SIG-M5 treated with dmso at 0.1 percent for 504 hours (cell line): ENCODE measurements at regions not wholly inside any gene's neighbourhood (a gene's known extent, or its start where the extent isn't known, plus 50 kb on each side); places are given as distances from the start of the nearest gene placed in this dataset.

Source experiments
- DNase-seq: peaks from one replicate; lab custom pipeline; 2025; ENCODE audit not compliant: unreplicated experiment; lab: John Stamatoyannopoulos, UW

DNA sequence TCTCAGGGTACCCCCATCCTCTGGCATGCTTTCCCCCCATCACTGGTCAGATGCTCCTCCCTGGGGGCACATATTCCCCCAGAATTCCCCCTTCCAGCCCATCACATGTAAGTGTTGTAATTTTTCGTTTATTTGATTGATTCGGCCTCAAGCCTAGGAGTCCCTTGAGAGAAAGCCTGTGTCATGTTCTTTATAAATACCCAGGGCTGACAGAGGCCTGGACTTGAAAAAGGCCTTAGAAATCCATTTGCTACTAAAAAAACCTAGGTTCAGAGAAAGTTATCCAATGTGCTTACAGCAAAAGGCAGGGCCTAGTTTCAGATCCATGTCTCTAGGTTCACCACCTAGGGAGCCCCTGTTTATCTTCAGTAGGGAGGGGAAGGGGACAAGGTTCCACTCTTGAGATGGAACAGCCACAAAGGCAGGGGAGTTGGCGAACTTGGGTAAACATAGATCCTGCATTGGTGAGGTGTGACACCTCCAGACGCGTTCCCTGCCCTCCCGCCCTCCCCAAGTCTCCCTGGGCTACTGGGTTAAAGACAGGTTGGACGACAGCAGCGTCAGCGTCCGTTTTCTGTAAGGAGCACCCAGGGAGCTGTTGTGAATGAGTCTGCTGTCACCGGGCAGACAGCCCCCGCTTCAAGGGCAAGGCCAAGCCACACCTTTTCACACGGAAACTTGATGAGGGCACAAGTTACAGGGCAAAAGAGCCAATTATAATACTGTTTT lies 147.8 kb downstream of the EN1 start:
- DNase-seq, result no peak

DNA sequence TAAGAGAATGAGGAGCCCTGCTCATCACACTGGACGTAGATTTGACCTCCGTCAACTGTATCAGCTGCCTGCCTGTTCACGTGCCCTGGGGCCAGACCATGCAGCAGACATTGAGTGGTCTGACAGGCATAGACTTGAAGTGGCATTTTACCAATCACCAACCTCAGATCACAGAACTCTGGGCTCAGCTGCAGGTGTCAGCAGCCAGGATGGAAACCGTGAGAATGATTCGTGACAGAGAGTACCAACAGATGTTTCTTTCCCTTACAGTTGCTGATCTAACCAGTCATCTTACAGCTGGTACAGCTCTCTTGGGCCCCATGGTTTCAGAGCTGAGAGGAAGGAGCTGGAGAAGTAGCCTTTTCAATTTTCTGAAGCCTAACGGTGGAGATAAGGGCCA lies 148.9 kb downstream of the EN1 start:
- DNase-seq, result no peak

DNA sequence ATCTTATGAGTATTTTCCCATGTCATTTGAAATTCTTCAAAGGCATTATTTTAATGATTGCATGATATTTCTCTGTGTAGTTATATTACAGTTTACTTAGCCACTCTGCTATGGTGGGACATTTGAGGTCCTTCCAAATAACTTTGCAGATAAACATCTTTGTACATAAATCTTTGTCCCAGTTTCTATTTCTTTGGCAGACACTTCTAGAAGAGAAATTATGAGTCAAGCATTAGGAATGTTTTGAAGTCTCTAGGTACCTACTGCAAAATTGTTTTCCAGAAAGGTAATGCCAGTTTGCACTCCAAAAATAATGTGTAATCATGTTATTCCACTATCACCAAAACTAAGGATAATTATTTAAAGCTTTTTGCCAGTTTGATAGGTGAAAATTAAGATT lies 149.7 kb downstream of the EN1 start:
- no peak for DNase-seq

DNA sequence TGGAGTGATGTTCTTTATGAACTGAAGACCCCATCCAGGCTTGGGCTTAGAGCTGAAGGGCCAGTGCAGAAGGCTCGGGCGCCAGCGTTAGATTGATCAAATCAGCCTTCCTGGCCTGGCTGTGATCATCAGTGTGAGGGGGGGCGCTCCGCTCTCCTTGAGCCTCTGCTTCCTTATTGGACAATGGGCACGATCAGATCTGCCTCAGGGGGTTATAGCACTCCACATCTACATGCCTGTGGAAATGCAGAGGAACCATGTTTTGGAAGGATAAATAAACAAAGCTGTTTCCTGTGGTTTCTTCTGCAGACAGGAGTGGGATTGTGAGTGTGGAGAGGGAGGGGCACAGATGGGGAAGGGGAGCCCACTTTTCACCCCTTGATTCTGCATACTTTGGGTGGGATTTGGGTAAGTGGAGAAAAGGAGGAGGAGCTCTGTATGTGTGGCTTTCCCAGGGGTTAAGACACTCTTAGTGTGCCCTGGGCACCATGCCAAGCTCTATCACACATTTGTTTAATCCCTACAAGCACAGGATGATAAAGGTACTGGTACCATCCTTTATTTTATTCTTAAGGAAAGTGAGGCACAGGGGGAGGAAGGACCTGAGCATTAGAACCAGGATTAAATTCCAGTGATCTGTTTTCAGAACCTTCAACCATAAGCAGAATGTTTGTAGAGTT lies 150.5 kb downstream of the EN1 start:
- no peak for DNase-seq

DNA sequence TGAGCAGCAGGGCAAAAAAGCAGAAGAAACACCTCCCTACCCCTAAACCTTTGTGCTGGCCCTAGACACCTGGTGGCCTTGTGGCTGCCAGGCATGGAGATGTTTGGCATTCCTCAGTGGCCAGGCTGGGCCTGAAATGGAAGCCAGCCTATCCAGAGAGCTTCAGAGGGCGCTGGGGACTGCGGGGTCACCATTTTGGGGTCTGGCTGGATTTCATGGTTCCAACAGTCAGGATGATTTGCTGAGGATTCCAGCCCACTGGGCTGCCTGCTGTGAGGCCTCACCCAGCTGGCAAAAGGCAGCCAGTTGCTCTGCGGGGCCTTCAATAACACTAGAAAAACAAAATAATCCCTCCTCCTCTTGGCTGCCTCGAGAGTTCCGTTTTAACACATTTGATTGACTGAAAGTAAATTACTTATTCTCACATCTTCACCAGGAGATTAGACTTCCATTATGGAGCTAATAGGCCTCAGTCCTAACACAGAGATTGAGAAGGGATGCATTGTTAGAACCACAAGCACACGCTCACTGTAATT lies 154.1 kb downstream of the EN1 start:
- DNase-seq, result no peak

DNA sequence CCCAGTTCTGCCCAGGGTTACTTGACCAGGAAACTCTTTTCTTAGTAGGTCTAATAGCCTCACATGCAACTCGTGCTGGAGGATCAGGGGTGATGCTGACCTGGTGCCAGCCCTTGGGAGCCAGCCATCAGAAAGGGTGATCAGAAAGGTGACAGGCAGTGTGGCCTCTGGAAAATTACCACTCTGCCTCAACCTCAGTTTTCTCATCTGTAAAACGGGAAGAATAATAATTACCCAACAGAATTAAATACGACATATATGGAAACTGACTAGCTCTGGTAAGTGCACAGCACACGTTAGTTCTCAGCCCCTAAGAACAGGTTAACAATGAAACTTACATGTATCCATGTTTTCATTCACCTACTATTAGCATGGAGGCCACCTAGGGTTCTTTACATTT lies 157.6 kb downstream of the EN1 start:
- DNase-seq, result no peak

DNA sequence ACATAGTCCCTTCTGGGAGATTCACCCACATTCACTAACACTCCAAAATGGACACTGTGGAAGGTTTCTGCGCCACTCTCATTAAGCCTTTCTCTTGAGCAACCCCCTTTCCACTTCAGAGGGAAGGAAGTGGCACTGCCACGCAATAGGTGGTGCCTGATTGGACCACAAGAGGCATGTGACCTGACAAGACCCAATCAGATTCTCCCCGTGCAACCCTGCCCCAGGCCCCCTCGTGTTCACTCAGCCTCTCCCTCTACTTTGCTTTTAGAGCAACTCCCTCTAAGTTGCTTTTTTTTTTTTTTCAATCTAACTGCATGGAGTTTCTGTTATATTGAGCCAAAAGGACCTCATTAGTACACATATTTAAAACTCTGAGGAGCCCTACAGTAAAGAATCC lies 158.0 kb downstream of the EN1 start:
- DNase-seq, result no peak

DNA sequence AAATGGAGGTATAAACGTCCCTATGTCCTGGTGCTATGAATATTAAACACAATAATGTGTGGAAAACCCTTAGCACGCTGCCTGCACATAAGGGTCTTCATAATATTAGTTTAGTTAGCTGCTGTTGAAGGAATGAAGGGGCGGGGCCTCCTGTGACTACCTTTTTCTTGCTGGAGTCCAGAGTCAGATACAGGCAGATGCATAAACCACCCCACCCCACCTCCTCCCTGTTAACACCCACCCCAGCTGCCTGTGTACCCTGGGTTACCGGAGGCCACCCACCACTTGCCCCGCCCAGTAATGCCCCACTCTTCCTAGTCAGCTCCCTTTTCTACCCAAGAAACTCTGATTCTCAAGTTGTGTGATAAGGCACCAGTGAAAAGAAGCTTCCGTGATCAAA lies 158.4 kb downstream of the EN1 start:
- DNase-seq, result no peak

DNA sequence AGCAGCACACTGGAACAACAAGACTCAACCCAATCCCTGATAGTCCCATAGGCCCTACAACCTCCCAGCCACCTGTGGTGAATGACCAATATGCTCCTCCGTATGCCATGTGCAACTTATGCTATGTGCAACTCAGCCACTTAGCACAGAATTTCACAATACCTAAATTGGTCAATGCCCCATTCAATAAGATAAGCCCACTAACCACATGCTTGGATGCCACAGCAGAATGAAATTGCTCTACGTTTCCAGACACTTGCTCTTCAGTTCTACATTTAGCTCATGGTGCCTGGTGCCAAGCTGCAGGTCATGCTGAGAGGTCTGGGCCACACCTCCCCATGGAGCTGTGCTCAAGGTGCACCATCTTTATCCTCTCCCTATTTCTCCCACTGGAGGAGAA lies 159.8 kb downstream of the EN1 start:
- DNase-seq, result peak; percentile 8

DNA sequence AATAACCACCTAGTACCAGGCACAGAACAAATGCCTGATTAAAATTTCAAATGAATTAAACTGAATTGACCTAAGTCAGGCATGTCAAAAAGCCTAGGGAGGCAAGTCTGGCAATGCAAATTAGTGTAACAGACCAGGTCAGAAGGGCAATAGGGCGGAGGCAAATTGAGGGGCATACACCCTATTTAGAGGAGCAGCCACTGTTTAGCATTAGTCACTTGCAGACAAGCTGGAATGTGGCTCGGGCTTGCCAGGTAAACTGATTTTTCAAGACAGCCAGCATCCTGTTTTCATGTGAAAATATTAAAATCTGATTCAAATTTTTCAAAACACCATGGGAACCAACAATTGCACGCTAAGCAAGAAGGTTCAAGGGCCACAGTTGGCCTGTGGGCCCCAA lies 160.3 kb downstream of the EN1 start:
- DNase-seq, result no peak

DNA sequence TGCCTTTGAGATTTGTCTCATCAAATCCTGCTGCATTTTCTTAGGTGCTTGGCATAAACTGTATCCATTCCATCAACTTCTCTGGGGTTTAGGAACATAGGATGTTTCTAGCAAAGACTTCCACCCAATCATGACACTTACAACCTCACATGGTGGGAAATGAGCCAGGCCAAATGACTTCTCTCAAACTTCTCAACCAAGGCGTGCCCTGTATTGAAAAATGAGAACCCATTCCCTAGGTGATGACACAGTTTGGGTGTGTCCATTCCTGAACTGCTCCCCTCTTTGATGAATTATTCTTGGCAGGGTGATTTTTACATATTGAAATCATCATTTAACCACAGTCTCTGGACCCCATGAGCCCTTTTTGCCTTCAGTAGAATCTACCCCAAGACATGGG lies 161.1 kb downstream of the EN1 start:
- DNase-seq, result no peak

DNA sequence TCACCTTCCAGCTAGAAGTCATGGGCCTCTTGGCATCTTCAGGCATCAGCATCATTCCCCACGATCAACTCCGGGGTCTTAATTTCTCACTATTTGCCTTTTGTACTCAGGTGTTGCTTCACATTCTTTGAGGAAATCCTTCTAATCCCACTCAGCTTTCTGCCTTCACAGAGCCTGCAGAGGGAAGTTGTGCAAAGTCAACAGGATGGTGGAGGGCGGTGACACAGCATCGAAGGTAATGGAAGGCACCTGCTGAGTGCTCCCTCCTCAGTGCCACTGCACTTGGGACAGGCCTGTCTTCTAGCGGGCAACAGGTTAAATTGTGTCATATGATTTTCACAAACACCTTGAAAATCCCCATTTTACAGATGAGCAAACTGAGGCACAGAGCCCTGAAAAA lies 164.0 kb downstream of the EN1 start:
- DNase-seq, result no peak

DNA sequence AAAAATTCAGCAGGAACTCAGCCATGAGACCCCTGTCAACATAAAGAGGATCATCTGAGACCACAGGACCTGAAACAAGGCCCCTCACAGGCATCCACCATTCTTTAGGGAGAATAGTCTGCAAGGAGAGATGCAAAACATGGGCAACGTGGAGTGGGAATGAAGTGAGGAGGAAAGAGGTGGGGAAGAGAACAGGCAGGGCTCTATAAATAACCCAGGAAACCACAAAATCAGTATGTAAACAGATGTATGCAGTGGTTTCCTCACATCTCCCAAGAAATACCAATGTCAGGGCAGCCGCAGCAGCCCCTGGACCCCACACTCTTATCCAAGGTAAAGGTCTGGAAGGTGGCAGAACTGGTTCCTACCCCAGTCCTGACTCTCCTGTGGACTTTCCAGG lies 168.5 kb downstream of the EN1 start:
- DNase-seq, result no peak

DNA sequence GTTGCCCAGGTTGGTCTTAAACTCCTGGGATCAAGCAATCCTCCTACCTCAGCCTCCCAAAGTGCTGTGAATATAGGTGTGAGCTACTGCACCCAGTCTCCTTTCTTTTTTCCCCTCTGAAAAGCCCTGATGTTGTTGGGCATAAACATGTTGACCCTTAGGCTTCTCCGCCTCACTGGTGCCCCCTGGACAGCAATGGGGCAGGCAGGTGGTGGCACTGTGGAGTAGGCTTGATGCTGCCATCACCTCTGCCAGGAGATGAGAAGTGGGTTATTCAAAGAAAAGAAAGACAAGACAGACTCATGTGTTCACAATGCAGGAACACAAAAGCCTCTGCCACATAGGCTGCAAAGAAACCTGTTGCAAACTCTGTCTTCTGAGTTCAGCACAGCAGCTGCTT lies 169.9 kb downstream of the EN1 start:
- no peak for DNase-seq

DNA sequence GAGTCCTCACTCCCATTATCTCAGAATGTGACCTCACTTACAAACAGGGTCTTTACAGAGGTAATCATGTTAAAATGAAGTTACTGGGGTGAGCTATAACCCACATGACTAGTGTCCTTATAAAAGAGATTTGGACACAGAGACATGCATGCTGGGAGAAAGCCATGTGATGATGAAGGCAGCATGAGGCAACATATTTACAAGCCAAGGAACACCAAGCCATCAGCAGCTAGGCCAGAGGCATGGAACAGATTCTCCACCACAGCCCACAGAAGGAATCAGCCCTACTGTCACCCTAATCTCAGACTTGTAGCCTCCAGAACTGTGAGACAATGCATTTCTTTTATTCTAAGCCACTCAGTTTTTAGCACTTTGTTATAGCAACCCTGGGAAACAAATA lies 171.9 kb downstream of the EN1 start:
- no peak for DNase-seq

DNA sequence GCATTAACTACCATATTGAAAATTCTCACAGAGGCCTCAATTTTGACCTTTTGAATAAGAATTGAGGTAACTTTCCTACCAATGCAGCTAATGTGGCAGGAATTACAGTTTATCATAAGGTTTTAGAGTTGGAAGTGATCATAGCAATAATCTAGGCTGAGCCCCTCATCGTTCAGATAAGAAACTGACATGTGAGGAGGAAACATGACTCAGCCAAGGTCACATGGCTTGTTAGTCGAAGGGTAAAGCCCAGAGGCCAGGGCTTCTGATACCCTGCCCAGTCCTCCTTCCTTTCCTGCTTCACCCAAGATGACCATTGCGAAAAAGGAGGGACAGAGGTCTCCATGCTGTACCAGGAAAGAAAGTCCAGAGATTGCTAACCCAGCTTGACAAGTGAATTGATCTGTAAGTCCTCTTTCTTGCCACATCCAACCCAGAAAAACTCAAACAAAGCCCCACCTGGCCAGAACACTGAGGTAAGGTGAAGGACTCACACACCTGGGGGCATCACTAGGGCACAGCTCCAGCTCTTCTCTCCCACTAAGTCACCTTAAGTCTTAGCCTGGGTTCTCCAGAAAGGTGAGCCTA lies 174.8 kb downstream of the EN1 start:
- DNase-seq, result no peak

DNA sequence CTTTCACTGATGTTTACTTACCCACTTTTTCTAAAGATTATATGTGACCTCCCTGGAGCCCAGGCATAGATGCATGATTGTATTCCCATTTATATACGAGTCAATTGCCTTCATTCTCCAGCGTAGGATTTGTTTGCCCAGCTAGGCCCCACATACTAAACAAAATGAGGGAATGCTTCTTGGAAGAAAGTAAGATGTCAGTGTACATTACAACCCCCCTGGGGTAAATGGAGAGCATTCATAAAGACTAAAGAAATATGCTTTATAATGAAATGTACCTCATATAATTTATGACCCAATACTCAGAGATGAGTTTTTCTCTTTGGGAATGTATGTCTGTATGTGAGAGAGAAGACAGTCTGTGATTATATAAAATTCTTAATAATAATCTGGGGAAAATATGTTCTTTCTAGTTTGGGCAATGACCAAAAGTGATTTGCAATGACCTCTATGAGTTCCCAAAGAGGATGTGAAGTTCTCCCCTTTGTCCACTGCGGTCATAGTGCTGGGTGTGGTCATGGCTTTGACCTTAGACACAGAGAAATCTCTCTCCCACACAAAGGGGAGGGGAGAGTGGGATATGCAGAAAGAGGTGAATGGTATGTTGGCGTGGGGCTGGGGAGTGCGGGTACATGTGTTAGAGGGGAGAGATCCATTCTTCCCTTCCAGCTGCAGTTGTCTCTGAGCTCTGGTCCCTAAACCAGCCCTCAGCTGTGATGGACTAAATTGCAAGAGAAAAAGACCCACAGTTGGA lies 175.6 kb downstream of the EN1 start:
- no peak for DNase-seq

DNA sequence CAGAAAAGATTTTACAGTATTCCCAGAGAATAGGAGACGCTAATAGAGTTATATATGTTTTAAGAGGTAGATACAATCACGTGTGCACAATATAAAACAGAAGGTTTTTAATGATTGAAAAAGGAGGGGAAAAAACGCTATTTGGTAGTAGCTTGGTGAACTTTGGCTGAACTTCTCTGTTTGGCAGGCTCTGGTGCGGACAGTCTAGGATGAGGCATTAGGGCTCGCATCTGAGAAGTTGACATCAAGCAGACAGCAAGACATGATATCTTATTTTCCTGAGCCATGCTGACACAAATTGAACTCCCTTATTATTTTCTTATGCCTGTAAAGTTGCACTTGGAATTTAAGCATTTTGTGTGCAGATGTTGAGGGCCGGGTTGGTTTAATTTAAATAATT lies 176.6 kb downstream of the EN1 start:
- DNase-seq, result no peak

DNA sequence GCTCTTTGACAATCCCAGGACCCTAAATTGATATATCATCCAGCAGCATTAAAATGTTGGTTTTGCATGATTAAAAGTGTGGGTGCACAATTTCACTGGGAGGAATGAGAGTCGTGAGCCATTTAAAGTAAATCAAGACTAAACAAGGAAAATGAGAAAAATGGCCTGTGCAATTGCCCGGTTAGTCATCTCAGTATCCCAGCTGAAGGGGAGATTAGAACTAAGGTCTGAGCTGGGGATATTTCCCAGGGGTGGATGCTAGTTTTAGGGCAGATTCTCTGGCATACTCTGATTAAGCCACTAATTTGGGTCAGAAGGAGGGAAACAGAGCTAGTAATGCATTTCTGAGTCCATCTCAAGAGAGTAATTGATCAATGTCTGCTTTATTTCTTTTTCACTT lies 177.2 kb downstream of the EN1 start:
- DNase-seq, result no peak

DNA sequence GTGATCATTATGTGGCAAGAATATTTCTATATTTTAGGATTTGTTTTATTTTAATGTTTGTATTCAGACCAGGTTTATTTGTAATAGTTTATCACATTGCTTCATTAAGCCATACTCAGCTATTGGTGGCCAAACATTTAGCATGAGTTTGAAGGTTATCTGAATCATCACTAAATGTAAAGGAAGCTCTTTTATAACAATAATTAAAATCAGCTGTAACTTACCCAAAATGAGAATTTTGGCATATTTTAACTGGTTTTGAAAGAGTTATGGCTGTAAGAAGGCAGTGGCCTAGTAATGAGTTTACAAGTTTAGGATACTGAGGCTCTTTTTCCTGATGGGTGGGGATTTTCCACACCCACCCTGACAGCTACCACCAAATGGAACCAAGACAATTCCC lies 177.8 kb downstream of the EN1 start:
- DNase-seq, result no peak
